Spleen (tissue), 11 donors: ENCODE measurements at regions not wholly inside any gene's neighbourhood (a gene's known extent, or its start where the extent isn't known, plus 50 kb on each side); places are given as distances from the start of the nearest gene placed in this dataset.
"Not testable (repeated sequence)": the region's sequence is repeated elsewhere in the genome, so short reads cannot be mapped to it uniquely, and the experiment has no call there.

ENCODE experiments used
- DNase-seq: peaks from one replicate; pipeline ENCODE4 v3.0.0-alpha.2; 2020
- H3K27ac ChIP-seq, 8 donors: fragments of 200-600 bp; sonication (generic) in 7 of 8; 1 replicate in 4 of 8; 2 replicates in 4 of 8; pipeline versions ENCODE4 v1.5.0 to v1.8.0; 2016 to 2021; ENCODE audit warnings: inconsistent platforms in 4 of 8, mild to moderate bottlenecking in 4 of 8, moderate library complexity in 1 of 8
- H3K27me3 ChIP-seq, 7 donors: fragments of 200-600 bp; sonication (generic) in 6 of 7; replicated peaks in 1 of 7; 1 replicate in 4 of 7; 2 replicates in 3 of 7; pipeline versions ENCODE4 v1.5.0 to v1.8.0; 2016 to 2021; ENCODE audit warnings: inconsistent platforms in 3 of 7, mild to moderate bottlenecking in 1 of 7
- H3K36me3 ChIP-seq, 6 donors: fragments of 200-600 bp; sonication (generic) in 5 of 6; 1 replicate in 4 of 6; 2 replicates in 2 of 6; pipeline versions ENCODE4 v1.5.0 to v1.8.0; 2016 to 2021; ENCODE audit warnings: inconsistent platforms in 2 of 6
- H3K4me1 ChIP-seq, 6 donors: fragments of 200-600 bp; sonication (generic) in 5 of 6; 1 replicate in 3 of 6; 2 replicates in 3 of 6; pipeline versions ENCODE4 v1.5.0 to v1.8.0; 2016 to 2021; ENCODE audit warnings: inconsistent platforms in 3 of 6
- H3K4me3 ChIP-seq, 8 donors: fragments of 200-600 bp; sonication (generic) in 7 of 8; 1 replicate in 4 of 8; 2 replicates in 4 of 8; pipeline versions ENCODE4 v1.5.0 to v1.8.0; 2016 to 2021; ENCODE audit warnings: inconsistent platforms in 4 of 8, mild to moderate bottlenecking in 4 of 8, moderate library complexity in 2 of 8
- H3K9me3 ChIP-seq, 8 donors: fragments of 200-600 bp; sonication (generic) in 7 of 8; 1 replicate in 4 of 8; 2 replicates in 4 of 8; pipeline versions ENCODE4 v1.5.0 to v1.8.0; 2016 to 2021; ENCODE audit warnings: inconsistent platforms in 4 of 8
- CTCF ChIP-seq, 11 experiments: fragments of 200-600 bp in 7 of 11; fragments of 450-650 bp in 4 of 11; sonication (generic) in 4 of 11; IDR thresholded peaks in 8 of 11; conservative IDR thresholded peaks in 3 of 11; 1 replicate in 7 of 11; 2 replicates in 4 of 11; pipeline versions ENCODE4 v1.4.0 to v1.8.0; 2016 to 2021; ENCODE audit warnings: antibody characterized with exemption in 11 of 11, inconsistent platforms in 4 of 11, mild to moderate bottlenecking in 1 of 11
- POLR2A ChIP-seq, 3 donors: fragments of 450-650 bp; IDR thresholded peaks; one replicate each; pipeline ENCODE4 v1.5.1; 2017; ENCODE audit warnings: antibody characterized with exemption in 3 of 3, mild to moderate bottlenecking in 1 of 3
- POLR2AphosphoS5 ChIP-seq, 3 donors: sonication (generic); formaldehyde crosslinking; IDR thresholded peaks; one replicate each; pipeline ENCODE4 v1.5.1; 2017; ENCODE audit warnings: antibody characterized with exemption in 3 of 3
- WGBS, 5 donors: extraction: QIAGEN DNeasy Blood & Tissue Kit in 3 of 5; methylation state at CpG; one replicate each; pipeline versions ENCODE4 v1.1.5 to v1.1.7; 2013 to 2018; 5-methylcytosine and 5-hydroxymethylcytosine counted together
- intact Hi-C: fragments of 100-400 bp; cut with DNase I; formaldehyde crosslinking; loops from one replicate; pipeline ENCODE4 v1.15.0; 2023; ENCODE audit warnings: low total_unique reads
- donor health status: healthy with polysubstance abuse.
- donor health status: DM: no; HTN: no; CAD: no; lungs with moderate emphysema.
- donor health status: DM: no; HTN: no; CAD: no.
- donor health status: Bipolar disorder and iron deficiency.
- donor health status: healthy.
- donor health status: DM: no; HTN: no; CAD: no.
- donor health status: DM: yes; HTN: yes; CAD: no.

- intact Hi-C loops = no loop called here
- H3K9me3 ChIP-seq = no peaks in the 10 kb centered on the region
- 71 to 77% (median 74%) methylated on average over 10 of the region's 10 CpGs for WGBS, 5 donors
- H3K36me3 ChIP-seq = no peaks in the 10 kb centered on the region
- H3K27ac ChIP-seq = no peak overlapping the region
- no peak for DNase-seq
- H3K4me1 ChIP-seq = no peaks in the 10 kb centered on the region
- no peak overlapping the region for H3K4me3 ChIP-seq
- TF ChIP-seq POLR2A (IDR thresholded peaks at IDR 0.05) = no peak
- no peak for TF ChIP-seq POLR2AphosphoS5 (IDR thresholded peaks at IDR 0.05)
- TF ChIP-seq CTCF (IDR thresholded peaks at IDR 0.05 in 8 of 11, conservative IDR thresholded peaks at IDR 0.05 in 3 of 11) = no peak
- peaks cover 0 to 76% (median 5%) of the 10 kb centered on the region in 7 donors for H3K27me3 ChIP-seq
Measured at GRCh38 chr17:74128456-74129211, 74.8 kb upstream of the RPL38 start.

GRCh38 chr17:74129800-74130199 lies 73.7 kb upstream of the RPL38 start:
- 65 to 81% (median 74%) methylated on average over 6 of the region's 6 CpGs for WGBS, 5 donors
- intact Hi-C loops, H3K4me3 ChIP-seq, H3K9me3 ChIP-seq, H3K4me1 ChIP-seq, DNase-seq, H3K36me3 ChIP-seq, H3K27ac ChIP-seq: not testable (repeated sequence)
- H3K27me3 ChIP-seq = peaks cover 0 to 86% (median 5%) of the 10 kb centered on the region in 7 donors

GRCh38 chr17:74130276-74130675 lies 73.2 kb upstream of the RPL38 start:
- Histone ChIP-seq H3K27me3 (peaks cover 0 to 91% (median 9%) of the 10 kb centered on the region in 7 donors), H3K4me3 (no peak overlapping the region), H3K4me1 (no peaks in the 10 kb centered on the region), H3K9me3 (no peaks in the 10 kb centered on the region), H3K27ac (no peak overlapping the region), H3K36me3 (no peaks in the 10 kb centered on the region)
- no peak for TF ChIP-seq POLR2AphosphoS5 (IDR thresholded peaks at IDR 0.05)
- TF ChIP-seq POLR2A (IDR thresholded peaks at IDR 0.05) = no peak
- TF ChIP-seq CTCF (IDR thresholded peaks at IDR 0.05 in 8 of 11, conservative IDR thresholded peaks at IDR 0.05 in 3 of 11) = no peak
- intact Hi-C loops = no loop called here
- WGBS, 5 donors = 53 to 78% (median 66%) methylated on average over 14 of the region's 14 CpGs
- no peak for DNase-seq

GRCh38 chr17:74130841-74131240 lies 72.6 kb upstream of the RPL38 start:
- no peak overlapping the region for H3K4me3 ChIP-seq
- WGBS, 5 donors = 64 to 86% (median 80%) methylated on average over 7 to 8 of the region's 8 CpGs
- H3K36me3 ChIP-seq = no peaks in the 10 kb centered on the region
- intact Hi-C loops = no loop called here
- H3K27ac ChIP-seq = no peak overlapping the region
- H3K27me3 ChIP-seq = peaks cover 0 to 91% (median 15%) of the 10 kb centered on the region in 7 donors
- H3K4me1 ChIP-seq = no peaks in the 10 kb centered on the region
- TF ChIP-seq POLR2A (IDR thresholded peaks at IDR 0.05) = no peak
- no peak for TF ChIP-seq CTCF (IDR thresholded peaks at IDR 0.05 in 8 of 11, conservative IDR thresholded peaks at IDR 0.05 in 3 of 11)
- TF ChIP-seq POLR2AphosphoS5 (IDR thresholded peaks at IDR 0.05) = no peak
- no peaks in the 10 kb centered on the region for H3K9me3 ChIP-seq
- DNase-seq = no peak
